Naive B cell (primary cell): ENCODE measurements at regions not wholly inside any gene's neighbourhood (a gene's known extent, or its start where the extent isn't known, plus 50 kb on each side); places are given as distances from the start of the nearest gene placed in this dataset.

Experiments
- ATAC-seq, 2 donors: fragments of 150-1000 bp; cut with Tn5 transposase; 2 replicates each; pipeline ENCODE4 v1.10.0; 2021; ENCODE audit warnings: low read depth in 2 of 2, mild to moderate bottlenecking in 2 of 2, moderate library complexity in 2 of 2
- DNase-seq: peaks from one replicate; pipeline ENCODE4 v3.0.0; 2022
- H3K27ac Mint-ChIP-seq, 6 donors: one replicate each; pipeline ENCODE4 v1.8.0; 2020 to 2022; ENCODE audit warnings: mild to moderate bottlenecking in 6 of 6, mixed read lengths in 6 of 6, moderate library complexity in 5 of 6, inconsistent platforms in 2 of 6
- H3K27me3 Mint-ChIP-seq, 3 donors: one replicate each; pipeline ENCODE4 v1.8.0; 2021 to 2022; ENCODE audit warnings: mixed read lengths in 3 of 3, mild to moderate bottlenecking in 1 of 3
- H3K36me3 Mint-ChIP-seq, 2 donors: one replicate each; pipeline ENCODE4 v1.8.0; 2020 to 2022; ENCODE audit warnings: mixed read lengths in 2 of 2, inconsistent platforms in 1 of 2, mild to moderate bottlenecking in 1 of 2
- H3K4me1 Mint-ChIP-seq, 3 donors: one replicate each; pipeline ENCODE4 v1.8.0; 2020 to 2022; ENCODE audit warnings: mixed read lengths in 3 of 3, inconsistent platforms in 1 of 3, mild to moderate bottlenecking in 1 of 3, moderate library complexity in 1 of 3
- H3K4me3 Mint-ChIP-seq, 8 donors: one replicate each; pipeline ENCODE4 v1.8.0; 2020 to 2022; ENCODE audit warnings: mild to moderate bottlenecking in 8 of 8, mixed read lengths in 8 of 8, moderate library complexity in 8 of 8, inconsistent platforms in 2 of 8
- H3K9me3 Mint-ChIP-seq, 7 donors: one replicate each; pipeline ENCODE4 v1.8.0; 2020 to 2022; ENCODE audit warnings: mixed read lengths in 7 of 7, mild to moderate bottlenecking in 5 of 7, inconsistent platforms in 2 of 7, moderate library complexity in 1 of 7

GRCh38 chr20:48395816-48396546, 431.8 kb downstream of the PREX1 start:
- ATAC-seq, result no peak
- H3K27me3 Mint-ChIP-seq, result peaks cover 27 to 37% (median 29%) of the 10 kb centered on the region in 3 donors
- H3K9me3 Mint-ChIP-seq, result peaks cover 8 to 22% (median 16%) of the 10 kb centered on the region in 7 donors
- H3K4me3 Mint-ChIP-seq, result no peak overlapping the region
- no peaks in the 10 kb centered on the region for H3K4me1 Mint-ChIP-seq
- H3K27ac Mint-ChIP-seq, result no peak overlapping the region
- DNase-seq, result no peak
- H3K36me3 Mint-ChIP-seq, result peaks cover 5 to 10% of the 10 kb centered on the region in 2 donors

- Mint-ChIP-seq H3K4me1 (peaks cover 0 to 3% (median 0%) of the 10 kb centered on the region in 3 donors), H3K27ac (no peak overlapping the region), H3K27me3 (peaks cover 24 to 31% (median 25%) of the 10 kb centered on the region in 3 donors), H3K36me3 (peaks cover 5 to 10% of the 10 kb centered on the region in 2 donors), H3K9me3 (peaks cover 13 to 30% (median 19%) of the 10 kb centered on the region in 7 donors), H3K4me3 (peak overlapping the region in 1 of 8 donors; percentile 35)
- no peak for ATAC-seq
- no peak for DNase-seq
Measured at GRCh38 chr20:48394415-48395081, 433.3 kb downstream of the PREX1 start.

- Mint-ChIP-seq H3K27me3 (peaks cover 21 to 31% (median 24%) of the 10 kb centered on the region in 3 donors), H3K9me3 (peaks cover 13 to 30% (median 19%) of the 10 kb centered on the region in 7 donors), H3K4me1 (peaks cover 0 to 3% (median 0%) of the 10 kb centered on the region in 3 donors), H3K27ac (no peak overlapping the region), H3K36me3 (peaks cover 5 to 10% of the 10 kb centered on the region in 2 donors), H3K4me3 (no peak overlapping the region)
- ATAC-seq (no peak), DNase-seq (no peak)
Measured at GRCh38 chr20:48393737-48394314, 434.0 kb downstream of the PREX1 start.

GRCh38 chr20:48393311-48393685, 434.5 kb downstream of the PREX1 start:
- H3K4me3 Mint-ChIP-seq, result no peak overlapping the region
- ATAC-seq (no peak), DNase-seq (no peak)
- H3K36me3 Mint-ChIP-seq, result peaks cover 5 to 10% of the 10 kb centered on the region in 2 donors
- H3K27ac Mint-ChIP-seq, result no peak overlapping the region
- peaks cover 0 to 3% (median 0%) of the 10 kb centered on the region in 3 donors for H3K4me1 Mint-ChIP-seq
- H3K27me3 Mint-ChIP-seq, result peaks cover 21 to 31% (median 24%) of the 10 kb centered on the region in 3 donors
- H3K9me3 Mint-ChIP-seq, result peaks cover 13 to 30% (median 19%) of the 10 kb centered on the region in 7 donors

- ATAC-seq (no peak), DNase-seq (no peak)
- Mint-ChIP-seq H3K36me3 (peaks cover 5 to 10% of the 10 kb centered on the region in 2 donors), H3K9me3 (peaks cover 13 to 30% (median 19%) of the 10 kb centered on the region in 7 donors), H3K27me3 (peaks cover 21 to 31% (median 24%) of the 10 kb centered on the region in 3 donors), H3K27ac (no peak overlapping the region), H3K4me3 (no peak overlapping the region), H3K4me1 (peaks cover 0 to 3% (median 0%) of the 10 kb centered on the region in 3 donors)
Measured at GRCh38 chr20:48392407-48393310, 435.1 kb downstream of the PREX1 start.

DNA sequence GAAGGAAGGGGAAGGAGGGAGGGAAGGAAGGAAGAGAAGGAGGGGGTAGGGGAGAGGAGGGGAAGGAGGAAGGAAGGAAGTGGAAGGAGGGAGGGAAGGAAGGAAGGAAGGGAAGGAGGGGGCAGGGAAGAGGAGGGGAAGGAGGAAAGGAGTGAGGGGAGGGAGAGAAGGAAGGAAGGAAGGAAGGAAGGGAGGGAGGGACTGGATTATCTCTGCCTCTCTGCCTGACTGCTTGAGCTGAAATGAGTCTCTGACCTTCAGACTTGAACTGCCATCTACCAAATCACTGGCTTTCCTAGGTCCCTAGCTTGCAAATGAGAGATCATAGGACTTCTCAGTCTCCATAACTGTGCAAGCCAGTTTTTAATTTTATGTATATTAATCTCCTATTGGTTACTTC, 436.8 kb downstream of the PREX1 start:
- Mint-ChIP-seq H3K36me3 (peaks cover 5 to 10% of the 10 kb centered on the region in 2 donors), H3K9me3 (peaks cover 13 to 30% (median 19%) of the 10 kb centered on the region in 7 donors), H3K4me1 (peaks cover 0 to 3% (median 0%) of the 10 kb centered on the region in 3 donors), H3K27ac (peak overlapping the region in 1 of 6 donors; percentile 55), H3K27me3 (peaks cover 25 to 37% (median 28%) of the 10 kb centered on the region in 3 donors), H3K4me3 (no peak overlapping the region)
- DNase-seq (no peak), ATAC-seq (no peak)

- H3K4me1 Mint-ChIP-seq, result peaks cover 0 to 3% (median 3%) of the 10 kb centered on the region in 3 donors
- DNase-seq (no peak), ATAC-seq (no peak)
- H3K27ac Mint-ChIP-seq, result no peak overlapping the region
- H3K36me3 Mint-ChIP-seq, result peaks cover 5 to 10% of the 10 kb centered on the region in 2 donors
- H3K9me3 Mint-ChIP-seq, result peaks cover 11 to 23% (median 14%) of the 10 kb centered on the region in 7 donors
- no peak overlapping the region for H3K4me3 Mint-ChIP-seq
- peaks cover 11 to 27% (median 24%) of the 10 kb centered on the region in 3 donors for H3K27me3 Mint-ChIP-seq
Measured at GRCh38 chr20:48387675-48388074, 440.1 kb downstream of the PREX1 start.

DNA sequence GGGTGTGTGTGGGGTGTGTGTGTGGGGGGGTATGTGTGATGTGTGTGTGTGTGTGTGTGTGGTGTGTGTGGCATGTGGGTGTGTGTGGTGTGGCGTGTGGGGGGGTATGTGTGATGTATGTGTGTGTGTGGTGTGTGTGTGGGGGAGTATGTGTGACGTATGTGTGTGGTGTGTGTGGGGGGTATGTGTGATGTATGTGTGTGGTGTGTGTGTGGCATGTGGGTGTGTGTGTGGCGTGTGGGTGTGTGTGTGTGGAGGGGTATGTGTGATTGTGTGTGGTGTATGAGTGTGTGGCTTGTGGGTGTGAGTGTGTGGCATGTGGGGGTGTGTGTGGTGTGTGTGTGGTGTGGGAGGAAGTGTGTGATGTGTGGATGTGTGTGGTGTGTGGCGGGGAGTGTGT, 442.3 kb downstream of the PREX1 start:
- H3K27ac Mint-ChIP-seq, result peak overlapping the region in 2 of 6 donors; percentile 42 to 95
- ATAC-seq, result no peak

GRCh38 chr20:48385114-48385513, 442.7 kb downstream of the PREX1 start:
- H3K4me3 Mint-ChIP-seq, result no peak overlapping the region
- H3K9me3 Mint-ChIP-seq, result peaks cover 0 to 4% (median 1%) of the 10 kb centered on the region in 7 donors
- H3K27me3 Mint-ChIP-seq, result peaks cover 6 to 47% (median 43%) of the 10 kb centered on the region in 3 donors
- no peak for DNase-seq
- H3K4me1 Mint-ChIP-seq, result peaks cover 0 to 7% (median 0%) of the 10 kb centered on the region in 3 donors
- H3K36me3 Mint-ChIP-seq, result no peaks in the 10 kb centered on the region
- H3K27ac Mint-ChIP-seq, result peak overlapping the region in 1 of 6 donors; percentile 72
- ATAC-seq, result no peak

More for the DNA sequence above, 442.3 kb downstream of the PREX1 start:
- Mint-ChIP-seq H3K36me3 (no peaks in the 10 kb centered on the region), H3K4me1 (peaks cover 0 to 7% (median under 1%) of the 10 kb centered on the region in 3 donors), H3K4me3 (no peak overlapping the region), H3K27me3 (peaks cover 6 to 46% (median 39%) of the 10 kb centered on the region in 3 donors), H3K9me3 (peaks cover under 1 to 8% (median 3%) of the 10 kb centered on the region in 7 donors)
- no peak for DNase-seq

DNA sequence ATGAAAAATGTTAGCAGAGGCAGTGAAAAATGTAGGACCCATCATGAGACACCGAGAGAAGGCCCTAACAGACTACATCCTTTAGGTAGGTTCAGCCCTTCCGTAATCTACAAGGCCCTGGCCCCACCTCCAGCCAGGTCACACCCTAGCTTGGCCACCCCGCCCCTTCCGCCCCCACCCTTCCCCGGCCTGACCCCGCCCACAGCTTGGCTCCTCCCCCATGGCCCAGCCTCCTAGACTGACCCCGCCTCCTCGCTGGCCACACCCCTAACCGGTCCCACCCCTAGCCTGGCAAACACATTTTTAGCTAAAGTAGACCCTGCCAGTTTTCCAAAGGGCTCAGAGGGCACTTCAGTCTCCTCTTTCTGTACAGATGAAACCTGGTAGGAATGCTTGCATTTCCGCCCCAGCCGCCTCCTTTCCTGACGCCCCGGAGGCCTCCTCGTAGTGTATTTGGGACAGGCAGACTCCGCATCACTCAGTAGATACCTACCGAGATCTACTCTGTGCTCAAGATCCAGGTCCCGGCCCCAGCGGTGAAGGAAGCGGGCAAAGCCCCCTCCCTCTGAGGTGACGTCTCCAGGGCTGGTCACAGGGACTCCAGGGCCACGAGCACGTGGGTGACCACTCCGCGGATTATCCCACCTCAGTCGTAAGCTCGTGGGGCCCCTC, 443.5 kb downstream of the PREX1 start:
- DNase-seq (no peak), ATAC-seq (peak; percentile 43 to 58)
- Mint-ChIP-seq H3K4me1 (peaks cover 0 to 7% (median 0%) of the 10 kb centered on the region in 3 donors), H3K36me3 (no peaks in the 10 kb centered on the region), H3K4me3 (peak overlapping the region in 1 of 8 donors; percentile 18), H3K27me3 (peaks cover 6 to 48% (median 47%) of the 10 kb centered on the region in 3 donors), H3K27ac (peak overlapping the region in 3 of 6 donors; percentile 46 to 69 (median 51)), H3K9me3 (no peaks in the 10 kb centered on the region)

DNA sequence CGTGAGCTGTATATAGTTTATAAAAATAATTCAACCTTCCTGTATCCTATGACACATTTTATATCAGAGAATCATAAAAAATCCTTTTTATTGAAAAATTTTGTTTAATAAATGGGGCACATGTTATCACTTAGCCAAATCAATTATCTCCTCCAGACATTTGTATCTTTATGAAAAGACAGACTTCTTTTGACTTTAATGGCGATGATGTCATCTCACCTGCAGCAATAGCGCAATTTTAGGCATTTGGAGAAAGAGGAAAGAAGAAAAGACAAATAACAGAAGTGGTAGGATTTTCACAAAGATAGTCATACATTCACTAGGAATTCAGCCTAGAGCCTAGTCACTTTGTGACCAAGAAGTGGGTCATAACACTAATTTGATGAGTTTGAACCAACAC, 444.5 kb downstream of the PREX1 start:
- ATAC-seq (no peak), DNase-seq (no peak)
- Mint-ChIP-seq H3K4me3 (no peak overlapping the region), H3K27me3 (peaks cover 6 to 57% (median 57%) of the 10 kb centered on the region in 3 donors), H3K36me3 (no peaks in the 10 kb centered on the region), H3K9me3 (no peaks in the 10 kb centered on the region), H3K4me1 (peaks cover 0 to 7% (median 0%) of the 10 kb centered on the region in 3 donors), H3K27ac (peak overlapping the region in 1 of 6 donors; percentile 49)

DNA sequence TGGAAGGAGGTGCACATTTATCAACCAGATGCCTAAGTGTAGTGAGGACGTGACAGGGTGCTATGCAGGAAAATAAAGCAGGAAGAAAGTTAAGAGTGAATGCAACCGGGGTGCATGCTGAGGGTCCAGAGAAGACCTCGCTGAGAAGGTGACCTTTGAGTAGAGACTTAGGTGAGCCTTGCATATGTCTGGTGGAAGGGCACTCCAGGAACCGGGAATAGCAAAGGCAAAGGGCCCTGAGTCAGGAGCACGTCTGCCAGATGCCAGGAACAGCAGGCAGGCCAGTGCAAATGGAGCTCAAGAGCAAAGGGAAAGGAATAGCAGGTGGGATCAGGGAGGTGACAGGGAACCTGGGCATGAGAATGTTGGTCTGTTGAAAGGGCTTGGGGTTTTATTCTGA, 445.5 kb downstream of the PREX1 start:
- no peak overlapping the region for H3K27ac Mint-ChIP-seq

More for the DNA sequence above, 445.5 kb downstream of the PREX1 start:
- Mint-ChIP-seq H3K36me3 (no peaks in the 10 kb centered on the region), H3K4me1 (peaks cover 0 to 7% (median 0%) of the 10 kb centered on the region in 3 donors), H3K4me3 (no peak overlapping the region), H3K9me3 (no peaks in the 10 kb centered on the region), H3K27me3 (peaks cover 6 to 66% (median 64%) of the 10 kb centered on the region in 3 donors)
- ATAC-seq (no peak), DNase-seq (no peak)
